ENCODE measurements at regions not wholly inside any gene's neighbourhood (a gene's known extent, or its start where the extent isn't known, plus 50 kb on each side); places are given as distances from the start of the nearest gene placed in this dataset.

DNA sequence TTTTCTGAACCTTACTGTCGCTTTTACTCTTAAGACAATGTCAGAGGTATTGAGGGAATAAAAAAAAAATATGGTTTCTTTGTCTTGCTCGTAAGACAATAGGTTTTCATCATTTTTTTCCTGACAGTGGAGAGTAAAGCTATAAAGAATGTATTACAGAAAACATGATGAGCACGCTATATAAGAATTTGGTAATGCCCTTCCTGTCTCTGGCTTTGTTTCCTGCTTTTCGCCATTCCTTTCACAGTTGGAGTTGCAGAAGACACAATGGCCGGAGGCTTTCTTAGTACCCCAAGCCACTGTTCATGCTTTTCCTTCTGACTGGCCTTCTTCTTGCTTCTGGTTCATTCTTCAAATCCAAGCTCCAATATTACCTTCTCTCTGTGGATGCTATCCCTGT lies 101.0 kb upstream of the DACH1 start:
- no peak for DNase-seq (ENCODE audit: low spot score)

GRCh38 chr13:71964491-71965100 lies 97.6 kb upstream of the DACH1 start:
- DNase-seq (ENCODE audit: low spot score): no peak

- DNase-seq (ENCODE audit: low spot score): no peak
Measured at GRCh38 chr13:71962735-71963134, 95.7 kb upstream of the DACH1 start.

GRCh38 chr13:71962126-71962525 lies 95.1 kb upstream of the DACH1 start:
- no peak for DNase-seq (ENCODE audit: low spot score)

- no peak for DNase-seq (ENCODE audit: low spot score)
Measured at GRCh38 chr13:71949441-71949840, 82.4 kb upstream of the DACH1 start.

- no peak for DNase-seq (ENCODE audit: low spot score)
Measured at GRCh38 chr13:71939186-71939585, 72.2 kb upstream of the DACH1 start.

- no peak for DNase-seq (ENCODE audit: low spot score)
Measured at GRCh38 chr13:71935166-71935840, 68.3 kb upstream of the DACH1 start.

DNA sequence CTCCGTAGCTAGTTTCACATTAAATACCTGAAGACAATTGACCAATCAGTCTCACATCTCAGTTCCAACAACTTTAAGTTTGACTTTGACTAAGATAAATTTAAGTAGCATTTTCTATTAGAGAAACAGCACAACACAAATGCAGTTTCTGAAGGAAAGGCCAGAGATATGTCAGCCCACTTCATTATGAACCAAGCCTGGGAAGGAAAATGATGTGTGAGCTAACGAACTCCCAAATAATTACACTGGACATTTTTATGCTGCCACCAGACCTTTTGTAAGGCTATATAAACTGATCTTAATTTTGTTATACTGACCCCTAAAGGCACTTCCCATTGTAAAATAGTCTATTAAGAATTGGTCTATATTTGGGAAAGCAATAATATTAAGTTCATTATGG lies 57.9 kb upstream of the DACH1 start:
- no peak for DNase-seq (ENCODE audit: low spot score)

- DNase-seq (ENCODE audit: low spot score): no peak
Measured at GRCh38 chr13:71922194-71922593, 55.2 kb upstream of the DACH1 start.
